K562 (cell line): ENCODE measurements at regions not wholly inside any gene's neighbourhood (a gene's known extent, or its start where the extent isn't known, plus 50 kb on each side); places are given as distances from the start of the nearest gene placed in this dataset.

Experiments
- ATAC-seq: fragments of 200-7000 bp; cut with Tn5 transposase; 3 replicates; pipeline ENCODE4 v1.9.1; 2020; ENCODE audit warnings: moderate library complexity
- BruUV-seq: library from RNA; stranded (reverse); fragments of 400-500 nt; replicated peaks from 2 replicates; lab custom pipeline; 2021; lab: Mats Ljungman, UMichigan
- CTCF ChIA-PET: fragments of 300-600 bp; formaldehyde crosslinking; extraction: SDS; loops from one replicate; lab custom pipeline; 2021; ENCODE audit warnings: low intra/inter-chr PET ratio; lab: Yijun Ruan, JAX
- POLR2A ChIA-PET: fragments of 300-600, 350-650 bp; sonication (Branson Sonifier 250); formaldehyde crosslinking; extraction: SDS; loops from one replicate; lab custom pipeline; 2021; ENCODE audit warnings: antibody characterized with exemption, inconsistent platforms; lab: Yijun Ruan, JAX
- DNase-seq, 4 experiments: peaks; one replicate each; pipeline versions ENCODE4 v3.0.0 to v3.0.0-alpha.2; 2011 to 2018; ENCODE audit warnings: low spot score in 3 of 4, mixed read lengths in 3 of 4; ENCODE audit errors: extremely low read depth in 1 of 4
- FAIRE-seq: peaks from 2 replicates; lab custom pipeline; 2011; peaks lifted over from hg19 to GRCh38; lab: Jason Lieb, UNC
- H2AFZ ChIP-seq: 2 replicates; pipeline ENCODE4 v1.6.0; 2011; ENCODE audit warnings: low read depth, low read length, control low read depth, inconsistent platforms
- H3K27ac ChIP-seq: fragments of 200-600 bp; 3 replicates; pipeline ENCODE4 v1.8.0; 2011; ENCODE audit warnings: low read depth, mild to moderate bottlenecking, control low read depth, inconsistent platforms, low read length, moderate library complexity, mixed read lengths; ENCODE audit errors: extremely low read depth
- H3K27me3 ChIP-seq, 2 experiments: fragments of 300-600 bp in 1 of 2; 2 replicates in 1 of 2; 3 replicates in 1 of 2; pipeline versions ENCODE4 v1.6.0 to v1.8.0; 2011; ENCODE audit warnings: inconsistent platforms in 2 of 2, low read length in 2 of 2, mild to moderate bottlenecking in 1 of 2, mixed read lengths in 1 of 2, moderate library complexity in 1 of 2; ENCODE audit not compliant: control insufficient read depth in 2 of 2, insufficient read depth in 2 of 2
- H3K36me3 ChIP-seq: fragments of 300-600 bp; 3 replicates; pipeline ENCODE4 v1.8.0; 2011; ENCODE audit warnings: mild to moderate bottlenecking, low read length, inconsistent platforms; ENCODE audit not compliant: control insufficient read depth, insufficient read depth
- H3K4me1 ChIP-seq, 2 experiments: fragments of 200-600 bp in 1 of 2; replicated peaks in 1 of 2; 2 replicates in 1 of 2; 3 replicates in 1 of 2; pipeline versions ENCODE4 v1.5.1 to v1.8.0; 2011; ENCODE audit warnings: inconsistent platforms in 2 of 2, low read length in 2 of 2, mild to moderate bottlenecking in 1 of 2, mixed read lengths in 1 of 2, moderate library complexity in 1 of 2; ENCODE audit not compliant: control insufficient read depth in 2 of 2, insufficient read depth in 2 of 2
- H3K4me2 ChIP-seq: 2 replicates; pipeline ENCODE4 v1.6.1; 2011; ENCODE audit warnings: low read length, control low read depth, inconsistent platforms, mixed read lengths; ENCODE audit not compliant: insufficient read depth
- H3K4me3 ChIP-seq: fragments of 200-600 bp; sonication (generic), shearing (Covaris generic); 2 replicates; pipeline ENCODE4 v1.5.1; 2016; ENCODE audit warnings: control low read depth, inconsistent platforms
- H3K79me2 ChIP-seq: fragments of 200-600 bp; 3 replicates; pipeline ENCODE4 v1.8.0; 2011; ENCODE audit warnings: low read length, inconsistent platforms; ENCODE audit not compliant: control insufficient read depth, insufficient read depth
- H3K9ac ChIP-seq, 2 experiments: 2 replicates each; pipeline versions ENCODE4 v1.6.0 to v1.6.1; 2011; ENCODE audit warnings: low read depth in 2 of 2, low read length in 2 of 2, control low read depth in 1 of 2, inconsistent platforms in 1 of 2, mild to moderate bottlenecking in 1 of 2, mixed read lengths in 1 of 2; ENCODE audit not compliant: insufficient read depth in 1 of 2
- H3K9me1 ChIP-seq: one replicate; pipeline ENCODE4 v1.6.0; 2011; ENCODE audit warnings: inconsistent platforms, mild to moderate bottlenecking, low read length, moderate library complexity; ENCODE audit not compliant: control insufficient read depth, insufficient read depth
- H3K9me3 ChIP-seq: replicated peaks from 2 replicates; pipeline ENCODE4 v1.5.1; 2011; ENCODE audit warnings: low read depth, low read length, inconsistent platforms; ENCODE audit not compliant: control insufficient read depth, insufficient read depth
- H4K20me1 ChIP-seq: replicated peaks from 2 replicates; pipeline ENCODE4 v1.6.1; 2011; ENCODE audit warnings: low read length, inconsistent platforms, mixed read lengths; ENCODE audit not compliant: control insufficient read depth, insufficient read depth
- ATF4 ChIP-seq: fragments of 450-650 bp; formaldehyde crosslinking; IDR thresholded peaks from 2 replicates; pipeline ENCODE4 v1.4.0; 2022; ENCODE audit warnings: mild to moderate bottlenecking, moderate library complexity
- FOXM1 ChIP-seq, 2 experiments: fragments of 450-650 bp in 1 of 2; sonication (generic) in 1 of 2; formaldehyde crosslinking in 1 of 2; IDR thresholded peaks; 2 replicates each; pipeline versions ENCODE4 v1.6.1 to v1.9.0; 2017 to 2022; ENCODE audit warnings: low read depth in 2 of 2, mild to moderate bottlenecking in 2 of 2, missing genetic modification reagents in 1 of 2, moderate library complexity in 1 of 2
- HMG20A ChIP-seq: fragments of 450-650 bp; formaldehyde crosslinking; conservative IDR thresholded peaks from 2 replicates; pipeline ENCODE4 v1.4.0; 2020; ENCODE audit warnings: mild to moderate bottlenecking, mixed read lengths
- MYBL2 ChIP-seq, 2 experiments: fragments of 450-650 bp in 1 of 2; sonication (generic) in 1 of 2; formaldehyde crosslinking in 1 of 2; IDR thresholded peaks; 2 replicates each; pipeline versions ENCODE4 v1.6.1 to v1.8.1; 2017 to 2022; ENCODE audit warnings: borderline replicate concordance in 1 of 2, inconsistent platforms in 1 of 2, low read depth in 1 of 2, mild to moderate bottlenecking in 1 of 2, missing genetic modification reagents in 1 of 2, moderate library complexity in 1 of 2
- NUFIP1 ChIP-seq: fragments of 450-650 bp; IDR thresholded peaks from 2 replicates; pipeline ENCODE4 v1.6.1; 2018; ENCODE audit not compliant: partially characterized antibody
- RNF219 ChIP-seq: fragments of 250-450 bp; sonication (Bioruptor Pico); IDR thresholded peaks from 2 replicates; pipeline ENCODE4 v1.5.0; 2022; ENCODE audit warnings: mild to moderate bottlenecking
- ZKSCAN3 ChIP-seq: fragments of 250-450 bp; sonication (Bioruptor Pico); IDR thresholded peaks from 2 replicates; pipeline ENCODE4 v1.4.0; 2020
- ZNF318 ChIP-seq, 2 experiments: fragments of 450-650 bp; IDR thresholded peaks; 2 replicates each; pipeline ENCODE4 v1.6.1; 2016; ENCODE audit warnings: mild to moderate bottlenecking in 2 of 2, borderline replicate concordance in 1 of 2, low read depth in 1 of 2, moderate library complexity in 1 of 2
- ZNF324 ChIP-seq: fragments of 250-450 bp; sonication (Bioruptor Pico); IDR thresholded peaks from 2 replicates; pipeline ENCODE4 v1.4.0; 2020; ENCODE audit warnings: mild to moderate bottlenecking
- ZNF347 ChIP-seq: fragments of 450-650 bp; formaldehyde crosslinking; IDR thresholded peaks from 2 replicates; pipeline ENCODE4 v1.4.0; 2020; ENCODE audit warnings: low read depth, mild to moderate bottlenecking, moderate library complexity
- WGBS: fragments of 100-300 bp; shearing (Covaris generic); methylation state at CpG from one replicate; pipeline ENCODE4 v1.1.6; 2016; ENCODE audit warnings: low coverage, mixed read lengths; ENCODE audit not compliant: insufficient coverage; ENCODE audit errors: missing lambda C conversion rate; 5-methylcytosine and 5-hydroxymethylcytosine counted together
- in situ Hi-C: fragments of 300-500 bp; cut with MboI; formaldehyde crosslinking; loops from 4 replicates; pipeline ENCODE4 v1.15.0; 2018; ENCODE audit warnings: inconsistent platforms, mixed read lengths
- intact Hi-C: fragments of 100-400 bp; cut with micrococcal nuclease; formaldehyde crosslinking; loops from 2 replicates; pipeline ENCODE4 v1.14.2; 2022

GRCh38 chr6:3530515-3530914, 73.7 kb upstream of the SLC22A23 start:
- Histone ChIP-seq H3K9ac (no peak overlapping the region), H2AFZ (no peak overlapping the region), H3K4me2 (no peak overlapping the region), H3K27me3 (peaks cover 52 to 77% of the 10 kb centered on the region in 2 experiments), H3K36me3 (no peaks in the 10 kb centered on the region), H3K9me1 (no peaks in the 10 kb centered on the region), H4K20me1 (0 out of 2 replicates have a peak, but pooled peaks cover 2% of the 10 kb centered on the region), H3K4me1 (no peaks in the 10 kb centered on the region), H3K79me2 (no peaks in the 10 kb centered on the region), H3K9me3 (no peaks in the 10 kb centered on the region), H3K4me3 (no peak overlapping the region), H3K27ac (no peak overlapping the region)
- DNase-seq (no peak), ATAC-seq (no peak), FAIRE-seq (no peak)
- 0% methylated on average over 10 of the region's 10 CpGs for WGBS
- intact Hi-C loops (no loop called here), in situ Hi-C loops (no loop called here)
- CTCF ChIA-PET = no interaction called here
- POLR2A ChIA-PET = interaction anchor here (1.1 to 1.7 kb wide), 3 partner anchors 10 to 120 kb away, joined by 4 read pairs; no protein-coding TSS in a partner anchor
- BruUV-seq = no TSS peak
- no peak for TF ChIP-seq HMG20A (CRISPR knock-in tag)
- no peak for TF ChIP-seq MYBL2 (IDR thresholded peaks at IDR 0.05; ENCODE audit: low read depth)
- no peak for TF ChIP-seq MYBL2 (CRISPR knock-in tag; IDR thresholded peaks at IDR 0.05; ENCODE audit: borderline replicate concordance)
- TF ChIP-seq FOXM1 (IDR thresholded peaks at IDR 0.05; ENCODE audit: low read depth) = no peak
- TF ChIP-seq FOXM1 (CRISPR knock-in tag; IDR thresholded peaks at IDR 0.05; ENCODE audit: low read depth) = no peak
- no peak for TF ChIP-seq ZKSCAN3 (CRISPR knock-in tag)
- TF ChIP-seq RNF219 (CRISPR knock-in tag) = no peak
- TF ChIP-seq ZNF318 (IDR thresholded peaks at IDR 0.05; ENCODE audit: borderline replicate concordance in 1 of 2, low read depth in 1 of 2) = no peak
- no peak for TF ChIP-seq ZNF324
- no peak for TF ChIP-seq NUFIP1
- no peak for TF ChIP-seq ATF4 (CRISPR knock-in tag)
- no peak for TF ChIP-seq ZNF347
